ENCODE measurements at regions not wholly inside any gene's neighbourhood (a gene's known extent, or its start where the extent isn't known, plus 50 kb on each side); places are given as distances from the start of the nearest gene placed in this dataset.

DNA sequence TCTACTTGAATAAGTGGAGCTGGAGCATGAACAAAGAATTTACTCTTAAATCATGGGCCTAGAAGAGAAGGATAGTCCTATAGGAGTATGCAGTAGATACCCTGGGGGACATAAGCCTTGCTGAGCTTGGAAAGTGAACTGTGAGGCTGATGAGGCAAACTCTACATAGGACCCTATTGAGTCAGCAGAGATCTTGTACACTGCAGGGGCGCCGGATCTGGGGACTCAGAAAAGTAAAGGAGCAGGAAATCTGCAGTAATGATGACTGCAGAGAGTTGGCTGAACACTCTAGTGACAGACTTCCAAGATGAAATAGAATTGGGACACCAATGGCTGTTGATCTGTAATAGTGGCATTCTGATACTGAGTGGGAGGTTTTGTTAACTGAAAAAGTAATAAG is 543.7 kb downstream of the XIRP2 start:
- DNase-seq (ENCODE audit: low read depth), result no peak

DNA sequence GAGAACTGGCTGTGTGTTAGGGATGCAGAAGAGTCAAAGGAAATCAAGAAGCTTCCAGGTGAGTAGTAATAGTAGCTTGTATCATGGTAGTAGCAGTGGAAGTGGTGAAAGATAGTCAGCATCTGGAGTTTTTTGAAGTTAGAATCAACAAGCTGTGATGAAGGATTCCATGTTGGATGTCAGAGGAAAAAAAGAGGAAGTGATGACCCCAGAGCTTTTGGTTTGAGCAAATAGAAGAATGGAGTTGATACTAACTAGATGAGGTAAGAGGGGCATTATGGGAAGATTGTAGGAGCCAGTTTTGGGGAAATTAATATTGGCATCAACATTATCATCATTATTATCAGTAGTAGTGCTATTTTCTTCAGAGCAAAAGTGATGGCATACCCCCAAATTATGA is 542.2 kb downstream of the XIRP2 start:
- DNase-seq (ENCODE audit: low read depth), result no peak

DNA sequence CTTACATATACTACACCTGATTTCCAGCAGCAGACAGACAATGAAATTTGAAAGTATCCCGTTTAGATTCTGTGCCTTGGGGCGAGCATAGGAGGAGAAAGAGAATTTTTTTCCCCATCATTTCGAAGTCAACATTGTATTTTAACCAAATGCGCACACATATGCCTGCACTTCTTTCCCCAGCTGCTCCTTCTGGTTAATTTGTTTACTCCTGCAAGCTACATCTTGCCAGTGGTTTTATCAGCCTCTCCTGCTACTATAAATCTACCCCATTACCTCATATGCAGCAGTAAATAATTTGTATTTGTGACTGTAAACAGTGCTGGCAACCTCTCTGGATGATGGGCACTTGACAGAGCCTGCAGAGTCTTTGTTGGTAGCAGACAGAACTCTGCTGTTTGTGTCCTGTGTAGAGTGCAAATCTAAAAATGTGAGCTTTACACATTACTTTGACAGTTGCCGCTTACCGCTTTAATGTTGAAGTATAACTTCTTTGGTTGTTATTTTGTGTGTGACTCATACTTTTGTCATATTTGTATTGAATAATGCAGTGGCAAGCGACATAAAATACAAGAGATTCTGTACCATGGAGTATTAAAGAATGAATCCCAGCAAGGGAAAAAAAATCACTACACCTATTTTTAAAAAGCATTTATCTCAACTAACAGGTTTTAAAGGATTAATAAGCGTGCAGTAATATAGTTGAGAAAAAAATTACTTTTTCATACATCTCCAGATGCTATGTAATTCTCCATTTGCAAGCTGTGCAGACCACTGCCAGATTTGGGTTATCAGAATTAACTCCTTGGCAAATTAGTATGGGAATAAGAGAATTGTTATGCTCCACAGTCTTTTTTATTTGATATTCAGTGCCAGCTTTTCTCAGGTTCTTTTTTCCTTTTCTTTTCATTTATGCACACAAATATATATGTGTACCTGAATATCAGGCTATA is 536.8 kb downstream of the XIRP2 start:
- DNase-seq (ENCODE audit: low read depth), result no peak

DNA sequence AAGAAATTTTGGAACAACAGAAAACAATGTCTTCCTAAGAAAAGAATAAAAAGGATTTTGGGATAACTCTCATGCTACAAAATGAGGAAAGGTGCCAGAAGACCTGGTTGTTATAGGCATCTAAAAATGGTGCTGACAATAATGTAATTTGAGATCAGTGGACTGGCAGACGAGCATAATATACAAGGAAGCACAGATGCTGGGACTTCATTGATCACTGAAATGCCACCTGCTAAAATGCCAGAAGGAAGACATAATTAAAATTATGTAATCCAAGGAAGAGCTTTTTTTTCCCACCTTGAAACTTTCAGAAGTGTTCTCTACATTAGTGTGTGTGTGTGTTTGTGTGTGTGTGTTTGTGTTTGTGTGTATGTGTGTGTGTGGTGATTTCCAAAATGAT is 535.9 kb downstream of the XIRP2 start:
- DNase-seq (ENCODE audit: low read depth), result no peak

DNA sequence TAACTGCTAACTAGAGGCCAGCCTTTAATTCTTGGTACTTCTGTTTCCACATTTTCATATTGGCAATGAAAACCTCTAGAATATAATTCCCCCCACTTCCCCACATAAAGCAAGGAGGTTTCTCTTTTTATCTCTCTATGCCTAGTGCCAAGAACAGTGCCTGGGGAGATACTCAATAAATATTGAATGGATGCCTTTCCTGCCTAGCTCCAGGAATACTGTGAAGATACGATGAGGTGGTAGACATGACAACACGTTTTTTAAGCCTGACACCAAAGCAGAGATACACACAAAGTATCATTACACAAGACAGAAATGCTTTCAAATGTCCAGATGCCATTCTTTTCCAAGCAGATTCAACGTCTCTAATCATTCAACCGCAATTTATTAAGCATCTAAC is 535.5 kb downstream of the XIRP2 start:
- DNase-seq (ENCODE audit: low read depth), result no peak

DNA sequence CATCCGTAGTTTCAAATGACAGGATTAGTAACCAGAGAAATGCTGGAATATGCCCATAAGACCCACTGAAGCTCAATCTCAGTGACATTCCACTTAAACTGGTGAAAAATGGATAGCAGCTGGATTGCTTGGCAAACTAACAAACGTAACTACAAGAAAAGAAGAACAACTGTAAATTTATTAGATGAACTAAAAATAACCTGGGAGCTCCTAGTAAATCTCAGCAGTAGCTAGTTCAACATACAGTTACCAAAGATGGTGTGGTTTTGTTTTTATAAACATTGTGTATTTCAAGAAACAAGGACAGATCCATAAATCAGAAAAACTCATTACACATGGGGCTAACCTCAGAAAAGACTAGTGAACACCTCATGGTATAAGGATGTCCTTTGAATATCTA is 531.9 kb downstream of the XIRP2 start:
- DNase-seq (ENCODE audit: low read depth), result no peak

DNA sequence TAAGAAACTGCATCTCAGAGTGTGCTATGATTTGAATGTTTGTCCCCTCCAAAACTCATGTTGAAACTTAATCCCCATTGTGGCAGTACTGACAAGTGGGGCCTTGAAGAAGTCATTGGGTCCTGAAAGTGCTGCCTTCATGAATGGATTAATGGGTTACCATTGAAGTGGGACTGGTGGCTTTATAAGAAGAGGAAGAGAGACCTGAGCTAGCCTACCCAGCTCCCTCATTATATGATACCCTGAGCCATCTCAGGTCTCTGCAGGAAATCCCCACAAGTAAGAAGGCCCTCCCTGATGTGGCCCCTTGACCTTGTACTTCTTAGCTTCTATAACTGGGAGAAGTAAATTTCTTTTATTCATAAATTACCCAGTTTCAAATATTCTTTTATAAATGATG is 526.8 kb downstream of the XIRP2 start:
- no peak for DNase-seq (ENCODE audit: low read depth)

DNA sequence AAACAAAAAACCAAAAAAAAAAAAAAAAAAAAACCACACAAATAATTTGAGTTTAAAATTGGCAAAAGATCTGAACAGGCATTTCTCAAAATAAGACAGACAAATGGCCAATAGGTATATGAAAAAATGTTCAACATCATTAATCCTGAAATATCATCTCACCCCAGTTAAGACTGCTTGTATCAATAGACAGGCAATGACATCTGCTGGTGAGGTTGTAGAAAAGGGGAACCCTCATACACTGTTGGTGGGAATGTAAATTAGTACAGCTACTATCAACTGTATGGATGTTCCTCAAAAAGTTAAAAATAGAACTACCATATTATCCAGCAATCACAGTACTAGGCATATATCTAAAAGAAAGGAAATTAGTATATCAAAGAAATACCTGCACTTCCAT is 523.1 kb downstream of the XIRP2 start:
- no peak for DNase-seq (ENCODE audit: low read depth)

DNA sequence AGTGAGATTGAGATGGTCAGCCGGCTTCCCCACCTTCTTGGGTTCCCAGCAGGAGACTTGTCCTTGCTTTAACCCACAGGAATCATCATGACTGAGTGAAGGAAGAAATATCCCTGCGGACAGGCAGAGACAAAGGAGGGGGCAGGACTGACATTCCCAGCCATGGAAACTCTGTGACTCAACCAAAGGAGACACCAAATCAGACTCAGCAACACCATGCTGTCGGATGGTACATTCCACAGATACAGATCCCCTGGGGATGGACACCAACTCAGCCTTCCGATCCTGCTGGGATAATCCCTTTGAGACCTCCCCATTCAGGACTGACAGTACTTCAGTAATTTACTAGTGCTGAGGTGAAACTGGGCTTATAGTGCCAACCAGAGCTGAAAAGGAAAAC is 518.3 kb downstream of the XIRP2 start:
- peak; percentile 15 for DNase-seq (ENCODE audit: low read depth)

DNA sequence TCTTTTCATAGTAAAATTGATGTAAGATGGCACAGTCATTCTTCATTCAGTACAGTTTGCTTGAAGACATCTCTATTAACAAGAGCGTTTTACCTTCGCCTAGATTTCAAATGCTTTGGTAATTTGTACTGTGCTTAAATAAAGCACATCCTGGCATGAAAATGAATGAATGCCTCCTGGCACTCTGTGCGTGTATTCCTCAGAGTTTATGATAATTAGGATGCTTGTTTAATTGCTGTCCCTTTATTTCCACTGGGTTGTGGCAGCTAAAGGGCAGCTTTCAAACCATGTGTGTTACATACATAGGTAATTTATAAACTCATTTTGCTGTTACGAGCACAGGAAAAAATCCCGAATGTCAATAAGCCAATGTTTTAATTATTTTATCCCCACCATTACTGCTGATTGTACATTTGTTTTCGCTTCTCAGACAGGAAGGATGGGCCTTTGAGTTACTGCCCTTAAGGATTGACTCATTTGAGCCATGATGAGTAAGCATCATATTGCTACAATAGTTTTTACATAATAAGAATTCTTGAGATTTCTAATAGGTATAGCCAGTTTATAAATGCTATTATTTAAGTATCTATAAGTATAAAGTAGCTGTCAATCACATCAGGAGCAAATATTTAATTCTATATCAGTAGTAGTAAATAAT is 516.5 kb downstream of the XIRP2 start:
- peak; percentile 45 for DNase-seq (ENCODE audit: low read depth)

DNA sequence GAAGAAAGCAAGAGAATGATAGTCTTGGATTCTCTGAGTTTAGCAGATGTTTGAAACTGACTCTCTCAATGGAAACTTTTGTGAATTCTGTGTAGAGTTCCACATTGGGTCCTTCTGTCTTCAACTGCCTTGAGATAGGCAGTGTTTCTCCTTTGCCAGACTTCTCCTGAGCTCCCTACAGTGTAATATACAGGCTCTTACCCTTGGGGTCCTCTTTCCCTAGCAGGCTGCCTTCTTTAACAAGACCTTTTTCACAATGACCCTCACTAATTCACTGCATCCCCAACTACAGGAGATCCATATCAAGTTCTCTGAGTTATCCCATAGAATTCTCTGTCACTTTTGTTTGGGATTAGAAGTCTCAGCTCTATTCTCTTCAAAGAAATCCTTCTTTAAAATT is 513.0 kb downstream of the XIRP2 start:
- DNase-seq (ENCODE audit: low read depth), result no peak

DNA sequence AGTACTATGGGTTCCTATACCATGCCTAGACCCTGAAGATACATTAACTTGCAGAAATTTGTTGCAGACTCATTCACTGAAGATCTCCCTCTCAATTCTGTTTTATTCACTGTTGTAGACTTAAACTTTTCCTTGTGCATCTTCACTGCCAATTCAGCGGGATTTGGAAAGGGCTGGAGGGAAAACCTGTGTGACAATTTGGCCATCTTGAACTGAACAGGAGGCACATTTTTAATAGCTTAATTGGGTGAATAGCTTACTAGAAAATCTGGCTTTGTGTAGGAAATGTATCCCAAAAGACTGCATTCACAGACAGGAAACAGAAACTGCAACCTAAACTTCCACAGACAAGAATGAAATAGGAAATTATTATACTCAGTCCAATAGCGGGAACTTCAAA is 512.3 kb downstream of the XIRP2 start:
- no peak for DNase-seq (ENCODE audit: low read depth)

DNA sequence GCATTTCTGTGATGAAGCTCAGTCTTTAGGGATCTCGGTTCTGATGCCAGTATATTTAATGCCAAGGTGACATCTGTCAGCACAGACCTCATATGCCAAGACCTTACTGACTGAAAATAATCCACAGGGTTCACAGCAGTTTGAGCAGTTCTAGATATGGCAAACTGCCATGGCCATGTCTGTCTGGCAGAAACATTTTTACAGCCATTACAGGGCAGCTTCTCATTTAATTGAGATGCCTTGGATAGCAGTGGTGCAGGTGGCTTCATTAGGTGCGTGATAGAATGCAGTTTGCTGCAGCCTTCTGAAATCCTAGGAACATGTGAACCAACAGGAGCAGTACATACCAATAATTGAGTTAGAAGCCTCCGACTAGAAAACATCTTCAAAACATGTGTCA is 510.6 kb downstream of the XIRP2 start:
- DNase-seq (ENCODE audit: low read depth), result no peak

DNA sequence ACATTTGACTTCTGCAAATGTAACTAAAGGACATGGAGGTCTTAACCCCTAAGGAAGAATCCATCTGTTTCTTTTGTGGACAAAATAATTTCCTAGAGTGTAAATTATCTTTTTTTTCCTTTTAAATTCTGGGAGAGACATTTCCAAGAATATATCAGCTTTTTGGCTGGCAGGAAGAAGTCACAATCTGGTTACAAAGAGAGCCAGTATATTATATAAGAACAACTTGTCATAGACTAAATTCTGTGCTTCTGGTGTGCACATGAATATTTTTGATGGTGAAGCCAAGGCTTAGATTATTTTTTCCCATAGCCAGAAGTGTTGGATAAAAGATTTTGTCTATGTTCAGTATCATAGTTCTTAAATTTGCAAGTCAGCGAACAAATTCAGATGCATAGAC is 500.6 kb downstream of the XIRP2 start:
- DNase-seq (ENCODE audit: low read depth), result no peak

DNA sequence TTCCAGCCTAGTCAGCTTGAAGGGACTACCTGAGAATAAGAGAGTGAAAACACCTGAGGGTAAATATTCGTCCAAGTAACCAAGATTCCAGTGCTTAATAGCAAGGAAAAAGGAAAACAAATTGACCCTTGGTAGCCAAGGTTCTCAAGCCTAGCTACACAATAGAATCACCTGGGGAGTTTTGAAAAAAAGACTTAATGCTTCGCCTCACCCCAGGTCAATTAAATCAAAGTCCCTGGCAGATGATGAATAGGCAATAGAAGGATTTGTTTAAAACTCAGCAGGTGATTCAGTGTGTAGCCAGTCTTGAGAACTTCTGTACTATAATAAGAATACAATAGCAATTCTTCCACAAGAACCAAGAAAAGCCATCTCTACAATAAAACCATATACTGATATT is 500.2 kb downstream of the XIRP2 start:
- peak; percentile 35 for DNase-seq (ENCODE audit: low read depth)

DNA sequence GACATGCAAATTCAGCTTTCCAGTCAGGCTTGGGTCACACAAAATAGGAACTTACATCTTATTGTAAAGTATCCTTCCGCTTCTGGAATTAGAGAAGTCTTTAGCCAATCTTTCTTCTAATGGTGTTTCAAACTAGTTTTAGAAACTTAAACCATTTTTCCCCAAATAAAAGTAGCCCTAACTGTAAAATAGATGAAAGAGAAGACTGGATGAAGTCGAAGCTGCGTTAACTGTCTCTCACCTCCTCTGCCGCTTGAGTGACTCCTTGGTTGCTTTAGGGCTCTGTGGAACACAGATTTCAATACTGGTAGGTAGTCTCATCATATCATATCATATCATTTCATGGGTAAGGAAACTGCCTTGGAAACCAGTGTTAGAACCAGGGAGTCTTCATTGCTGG is 498.4 kb downstream of the XIRP2 start:
- no peak for DNase-seq (ENCODE audit: low read depth)

DNA sequence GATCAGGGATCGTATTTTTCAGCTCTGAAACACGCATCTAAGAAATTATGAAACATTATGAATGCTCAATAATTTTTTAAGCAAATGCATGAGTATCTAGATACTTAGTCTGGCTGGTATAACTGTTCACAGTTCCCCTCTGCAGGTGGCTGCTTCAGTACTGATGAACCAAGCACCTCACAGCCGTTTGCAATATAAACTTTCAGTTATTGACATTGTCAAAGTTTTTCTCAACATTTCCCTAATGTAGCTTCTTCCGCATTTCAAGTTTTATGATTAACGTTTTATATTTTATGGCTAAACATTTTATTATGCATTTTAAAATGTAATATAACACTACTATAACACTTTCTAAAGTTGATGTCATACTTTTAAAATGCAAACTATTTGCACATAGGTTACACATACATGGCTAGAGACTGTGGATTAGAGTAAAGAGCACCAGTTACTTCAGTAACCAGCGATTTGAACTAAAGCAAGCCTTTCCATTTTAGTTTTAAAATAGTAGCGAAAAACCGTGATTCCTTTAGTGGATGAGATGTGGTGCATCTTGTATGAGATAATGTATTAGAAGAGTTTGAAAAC is 495.4 kb downstream of the XIRP2 start:
- no peak for DNase-seq (ENCODE audit: low read depth)

DNA sequence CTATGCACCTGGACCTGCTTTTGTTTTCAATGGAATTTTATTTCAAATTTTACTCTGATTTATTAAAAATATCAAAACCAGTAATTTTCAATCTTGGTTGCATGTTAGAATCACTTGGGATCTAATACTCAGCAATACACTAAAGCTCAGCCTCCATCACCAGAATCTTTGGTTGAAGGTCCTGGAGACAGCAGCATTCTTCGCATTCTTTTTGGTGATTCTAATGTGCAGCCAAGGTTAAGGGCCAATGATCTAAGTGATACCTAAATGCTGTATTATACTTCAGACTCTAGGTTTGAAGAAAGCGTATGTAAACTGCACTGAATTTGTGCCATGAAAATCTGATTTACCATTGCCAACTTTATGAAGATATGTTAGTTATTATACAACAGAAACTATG is 493.1 kb downstream of the XIRP2 start:
- no peak for DNase-seq (ENCODE audit: low read depth)

DNA sequence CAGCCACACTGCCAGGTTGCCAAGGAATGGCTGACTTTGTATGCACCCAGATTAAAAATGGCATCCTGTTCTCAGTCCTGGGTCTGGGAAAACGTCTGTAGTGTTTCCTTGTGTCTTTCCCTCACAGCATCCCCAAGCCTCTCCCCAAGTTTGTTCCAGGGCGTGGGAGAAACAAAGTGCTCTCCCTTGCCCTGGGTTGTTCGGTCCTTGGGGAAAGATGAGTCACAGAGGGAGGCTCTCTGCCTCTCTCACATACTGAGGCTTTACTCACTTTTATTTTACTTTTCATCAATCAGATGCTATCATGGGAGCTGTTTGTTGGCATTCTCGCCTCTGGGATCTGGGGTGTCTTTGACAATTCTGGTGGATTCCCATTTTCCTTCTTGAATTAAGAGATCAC is 492.3 kb downstream of the XIRP2 start:
- no peak for DNase-seq (ENCODE audit: low read depth)

DNA sequence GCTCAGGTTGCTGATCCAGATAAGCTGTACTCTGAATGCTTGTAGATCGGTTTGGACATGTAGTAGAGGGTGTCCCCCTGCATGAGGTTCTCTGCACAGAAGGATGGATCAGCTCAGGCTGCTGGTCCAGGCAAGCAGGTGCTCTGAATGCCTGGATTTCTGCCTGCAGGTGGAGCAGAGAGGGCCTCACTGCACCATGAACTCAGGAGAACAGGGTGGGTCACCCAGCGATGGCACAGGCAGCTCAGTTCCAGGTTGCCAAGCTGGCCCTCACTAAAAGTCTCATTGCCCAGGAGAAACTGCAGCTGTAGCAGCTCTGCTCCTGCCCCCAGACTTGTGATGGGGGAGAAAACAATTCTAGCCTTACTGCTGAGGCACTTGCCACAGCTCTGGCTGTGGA is 491.8 kb downstream of the XIRP2 start:
- DNase-seq (ENCODE audit: low read depth), result no peak

DNA sequence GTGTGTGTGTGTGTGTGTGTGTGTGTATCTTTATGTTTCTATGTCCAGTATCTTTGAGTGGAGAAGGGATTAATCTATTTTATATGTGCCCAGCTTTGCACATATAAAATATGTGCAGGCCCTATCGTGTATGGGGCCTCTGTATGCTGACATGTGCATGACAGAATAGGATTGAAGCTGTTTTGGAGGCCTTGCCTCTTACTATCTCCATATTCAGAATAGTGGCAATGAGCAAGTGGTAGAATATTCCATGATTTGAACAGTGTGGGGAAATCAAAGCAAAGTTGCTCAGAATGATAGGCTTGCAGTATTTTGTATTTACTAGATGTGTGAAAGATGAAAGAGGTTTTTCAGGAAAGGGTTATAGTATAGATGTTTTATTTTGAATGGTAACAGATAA is 480.8 kb downstream of the XIRP2 start:
- no peak for DNase-seq (ENCODE audit: low read depth)

DNA sequence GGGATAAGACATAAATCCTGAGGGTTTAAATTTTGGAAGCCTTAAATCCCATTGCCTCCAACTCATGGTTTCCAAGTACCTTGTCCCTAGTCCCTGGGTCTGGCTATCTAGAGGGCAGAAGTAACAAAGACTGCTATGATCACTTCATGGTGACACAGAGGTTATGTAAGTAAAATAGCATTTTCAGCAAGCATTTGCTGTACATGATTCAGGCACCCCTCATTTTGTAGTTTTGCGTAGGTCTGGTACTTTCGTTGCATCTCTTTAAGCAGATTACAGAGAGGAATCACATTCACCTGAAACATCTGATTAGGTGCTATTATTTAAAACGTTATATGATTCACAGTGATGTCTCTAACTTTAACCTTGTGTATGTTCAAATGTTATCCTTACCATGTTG is 480.1 kb downstream of the XIRP2 start:
- no peak for DNase-seq (ENCODE audit: low read depth)

DNA sequence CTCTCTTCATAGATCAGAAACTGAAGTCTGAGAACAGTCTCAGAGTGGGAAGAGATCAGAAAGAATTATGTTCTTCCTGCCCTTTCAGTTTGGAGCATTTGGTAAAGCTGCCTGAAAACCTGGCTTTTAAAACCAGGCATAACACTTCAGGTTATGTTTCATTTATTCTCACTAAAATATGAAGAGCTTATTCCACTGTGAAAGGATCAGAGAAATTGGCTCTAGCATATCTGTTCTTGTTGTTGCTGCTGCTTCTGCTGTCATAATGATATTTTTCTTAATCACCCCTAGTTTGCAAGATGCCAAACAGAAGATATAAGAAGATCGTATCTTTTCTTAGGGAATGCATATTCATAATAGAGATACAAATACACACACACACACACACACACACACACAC is 476.9 kb downstream of the XIRP2 start:
- DNase-seq (ENCODE audit: low read depth), result no peak

Data from renal cortical epithelial cell (primary cell).